H1 (cell line): ENCODE measurements at regions not wholly inside any gene's neighbourhood (a gene's known extent, or its start where the extent isn't known, plus 50 kb on each side); places are given as distances from the start of the nearest gene placed in this dataset.

Experiments used
- GABPA ChIP-seq: IDR thresholded peaks from 2 replicates; pipeline ENCODE4 v1.6.1; 2011; ENCODE audit warnings: mild to moderate bottlenecking, low read length, moderate library complexity, borderline replicate concordance; ENCODE audit not compliant: insufficient read depth
- HDAC6 ChIP-seq: IDR thresholded peaks from one replicate; pipeline ENCODE4 v1.7.1; 2012; ENCODE audit warnings: low read depth, mild to moderate bottlenecking, inconsistent platforms, low read length, moderate library complexity
- SIRT6 ChIP-seq: IDR thresholded peaks from one replicate; pipeline ENCODE4 v1.7.1; 2012; ENCODE audit warnings: low read length, inconsistent platforms
- TAF1 ChIP-seq: IDR thresholded peaks from 2 replicates; pipeline ENCODE4 v1.6.1; 2011; ENCODE audit warnings: mild to moderate bottlenecking, low read depth, low read length
- TAF7 ChIP-seq: optimal IDR thresholded peaks from 2 replicates; pipeline ENCODE3; 2011; ENCODE audit warnings: low read depth, mild to moderate bottlenecking, inconsistent platforms, low read length, moderate library complexity, borderline replicate concordance
- TBP ChIP-seq: IDR thresholded peaks from 2 replicates; pipeline ENCODE4 v1.6.1; 2011; ENCODE audit warnings: low read depth, low read length, improper control_type of control experiment

- TF ChIP-seq TAF1: no peak
- TF ChIP-seq TAF7: no peak
- no peak for TF ChIP-seq HDAC6
- no peak for TF ChIP-seq TBP
- TF ChIP-seq SIRT6: no peak
- no peak for TF ChIP-seq GABPA
Observed at GRCh38 chr4:146582864-146583263, 55.8 kb upstream of the POU4F2 start (continued).
